HepG2 (cell line): ENCODE measurements at regions not wholly inside any gene's neighbourhood (a gene's known extent, or its start where the extent isn't known, plus 50 kb on each side); places are given as distances from the start of the nearest gene placed in this dataset.

Experiments used
- ATF6 ChIP-seq: sonication (generic); formaldehyde crosslinking; conservative IDR thresholded peaks from 2 replicates; pipeline ENCODE4 v1.4.0; 2020; ENCODE audit warnings: missing genetic modification reagents
- CREBL2 ChIP-seq: sonication (generic); formaldehyde crosslinking; IDR thresholded peaks from 2 replicates; pipeline ENCODE4 v1.8.1; 2023; ENCODE audit warnings: missing genetic modification reagents, mild to moderate bottlenecking, borderline replicate concordance
- E2F5 ChIP-seq: sonication (generic); formaldehyde crosslinking; conservative IDR thresholded peaks from 2 replicates; pipeline ENCODE4 v1.4.0; 2020; ENCODE audit warnings: missing genetic modification reagents
- GMEB2 ChIP-seq: IDR thresholded peaks from 2 replicates; pipeline ENCODE4 v1.6.1; 2016; ENCODE audit warnings: missing biosample characterization, missing genetic modification reagents, low read depth
- IKZF1 ChIP-seq: fragments of 450-650 bp; IDR thresholded peaks from 2 replicates; pipeline ENCODE4 v1.7.1; 2016
- KDM2A ChIP-seq: sonication (generic); formaldehyde crosslinking; IDR thresholded peaks from 2 replicates; pipeline ENCODE4 v1.4.0; 2020; ENCODE audit warnings: low read depth, missing genetic modification reagents, borderline replicate concordance
- KLF11 ChIP-seq: IDR thresholded peaks from 2 replicates; pipeline ENCODE4 v1.6.1; 2016; ENCODE audit warnings: missing compliant biosample characterization
- KMT2A ChIP-seq: sonication (generic); formaldehyde crosslinking; IDR thresholded peaks from 2 replicates; pipeline ENCODE4 v1.4.0; 2020; ENCODE audit warnings: missing genetic modification reagents
- MBD4 ChIP-seq: IDR thresholded peaks from 2 replicates; pipeline ENCODE4 v1.6.1; 2012; ENCODE audit warnings: low read length, inconsistent platforms, borderline replicate concordance
- MTF1 ChIP-seq: sonication (generic); formaldehyde crosslinking; IDR thresholded peaks from 2 replicates; pipeline ENCODE4 v1.5.0; 2020; ENCODE audit warnings: missing genetic modification reagents
- NR3C1 ChIP-seq: sonication (generic); formaldehyde crosslinking; IDR thresholded peaks from 2 replicates; pipeline ENCODE4 v1.4.0; 2020; ENCODE audit warnings: missing genetic modification reagents
- PHF20 ChIP-seq: sonication (generic); formaldehyde crosslinking; IDR thresholded peaks from 2 replicates; pipeline ENCODE4 v1.5.0; 2020; ENCODE audit warnings: mild to moderate bottlenecking, missing genetic modification reagents
- RXRA ChIP-seq: sonication (generic); formaldehyde crosslinking; IDR thresholded peaks from 2 replicates; pipeline ENCODE4 v1.5.1; 2020; ENCODE audit warnings: missing genetic modification reagents
- SIX1 ChIP-seq: sonication (generic); formaldehyde crosslinking; IDR thresholded peaks from 2 replicates; pipeline ENCODE4 v1.4.0; 2020; ENCODE audit warnings: missing genetic modification reagents, borderline replicate concordance
- SOX13 ChIP-seq, 3 experiments: fragments of 450-650 bp in 1 of 3; sonication (generic) in 1 of 3; formaldehyde crosslinking in 1 of 3; IDR thresholded peaks in 2 of 3; conservative IDR thresholded peaks in 1 of 3; 2 replicates each; pipeline versions ENCODE4 v1.5.0 to v1.6.1; 2016 to 2020; ENCODE audit warnings: antibody characterized with exemption in 1 of 3, mild to moderate bottlenecking in 1 of 3, missing compliant biosample characterization in 1 of 3, missing genetic modification reagents in 1 of 3, moderate library complexity in 1 of 3
- ZNF18 ChIP-seq: sonication (generic); formaldehyde crosslinking; IDR thresholded peaks from 2 replicates; pipeline ENCODE4 v1.8.0; 2022; ENCODE audit warnings: mild to moderate bottlenecking, missing genetic modification reagents; ENCODE audit not compliant: insufficient replicate concordance
- ZNF451 ChIP-seq: sonication (generic); formaldehyde crosslinking; IDR thresholded peaks from 2 replicates; pipeline ENCODE4 v1.5.0; 2020; ENCODE audit warnings: mild to moderate bottlenecking, missing genetic modification reagents
- ZNF496 ChIP-seq: sonication (generic); formaldehyde crosslinking; IDR thresholded peaks from 2 replicates; pipeline ENCODE4 v1.8.1; 2023; ENCODE audit warnings: mild to moderate bottlenecking, moderate library complexity, missing genetic modification reagents; ENCODE audit not compliant: insufficient replicate concordance
- ZNF550 ChIP-seq: sonication (generic); formaldehyde crosslinking; IDR thresholded peaks from 2 replicates; pipeline ENCODE4 v1.4.0; 2020; ENCODE audit warnings: mild to moderate bottlenecking, missing genetic modification reagents, borderline replicate concordance

- TF ChIP-seq MBD4 (no peak; the same call in 1 of the 2 replicates), GMEB2 (no peak), ZNF550 (CRISPR knock-in tag) (no peak), CREBL2 (CRISPR knock-in tag) (no peak), ATF6 (CRISPR knock-in tag) (0 out of 2 replicates have a peak, but pooled peaks have one; percentile 42), SIX1 (CRISPR knock-in tag) (peak; percentile 39; the same call in 1 of the 2 replicates), KMT2A (CRISPR knock-in tag) (0 out of 2 replicates have a peak, but pooled peaks have one; percentile 59), KDM2A (peak; percentile 55; the same call in 1 of the 2 replicates), MTF1 (CRISPR knock-in tag) (no peak), ZNF496 (no peak), ZNF451 (CRISPR knock-in tag) (no peak), NR3C1 (CRISPR knock-in tag) (no peak), ZNF18 (peak; percentile 86), SOX13 (IDR thresholded peaks at IDR 0.05) (peak; percentile 76), SOX13 (CRISPR knock-in tag; conservative IDR thresholded peaks at IDR 0.05 in 1 of 2, IDR thresholded peaks at IDR 0.05 in 1 of 2) (peak in 1 of 2 experiments; percentile 92; a peak in 2 of 4 replicates), RXRA (peak; percentile 83; the same call in 1 of the 2 replicates), E2F5 (no peak), IKZF1 (no peak), KLF11 (peak; percentile 55; the same call in 1 of the 2 replicates), PHF20 (CRISPR knock-in tag) (no peak)
Observed at GRCh38 chr6:21505574-21505990, 88.0 kb upstream of the SOX4 start (continued).
